Peyer's patch (tissue), 4 donors: ENCODE measurements at regions not wholly inside any gene's neighbourhood (a gene's known extent, or its start where the extent isn't known, plus 50 kb on each side); places are given as distances from the start of the nearest gene placed in this dataset.

Source experiments
- DNase-seq, 3 donors: peaks; one replicate each; pipeline ENCODE4 v3.0.0-alpha.2; 2017 to 2019
- H3K27ac ChIP-seq, 4 donors: fragments of 200-600 bp; sonication (generic); one replicate each; pipeline ENCODE4 v1.5.1; 2016 to 2019
- H3K27me3 ChIP-seq, 2 donors: fragments of 200-600 bp; sonication (generic); one replicate each; pipeline ENCODE4 v1.5.1; 2019
- H3K36me3 ChIP-seq, 3 donors: fragments of 200-600 bp; sonication (generic); one replicate each; pipeline ENCODE4 v1.5.1; 2016 to 2019
- H3K4me1 ChIP-seq, 4 donors: fragments of 200-600 bp; sonication (generic); one replicate each; pipeline ENCODE4 v1.5.1; 2016 to 2019
- H3K4me3 ChIP-seq, 4 donors: fragments of 200-600 bp; sonication (generic); 1 replicate in 3 of 4; 2 replicates in 1 of 4; pipeline ENCODE4 v1.5.1; 2016 to 2019; ENCODE audit warnings: mild to moderate bottlenecking in 1 of 4
- H3K9me3 ChIP-seq, 4 donors: fragments of 200-600 bp; sonication (generic); one replicate each; pipeline ENCODE4 v1.5.1; 2016 to 2019; ENCODE audit warnings: mild to moderate bottlenecking in 1 of 4
- POLR2A ChIP-seq, 2 donors: fragments of 450-650 bp; IDR thresholded peaks; one replicate each; pipeline ENCODE4 v1.5.1; 2017; ENCODE audit warnings: antibody characterized with exemption in 2 of 2, mild to moderate bottlenecking in 2 of 2, moderate library complexity in 2 of 2
- TF ChIP-seq, protein P1 (sequence below), 6 experiments: fragments of 450-650 bp in 4 of 6; fragments of 200-600 bp in 2 of 6; sonication (generic) in 1 of 6; IDR thresholded peaks; one replicate each; pipeline ENCODE4 v1.5.1; 2017 to 2019; ENCODE audit warnings: antibody characterized with exemption in 6 of 6, mild to moderate bottlenecking in 3 of 6, moderate library complexity in 1 of 6

DNA sequence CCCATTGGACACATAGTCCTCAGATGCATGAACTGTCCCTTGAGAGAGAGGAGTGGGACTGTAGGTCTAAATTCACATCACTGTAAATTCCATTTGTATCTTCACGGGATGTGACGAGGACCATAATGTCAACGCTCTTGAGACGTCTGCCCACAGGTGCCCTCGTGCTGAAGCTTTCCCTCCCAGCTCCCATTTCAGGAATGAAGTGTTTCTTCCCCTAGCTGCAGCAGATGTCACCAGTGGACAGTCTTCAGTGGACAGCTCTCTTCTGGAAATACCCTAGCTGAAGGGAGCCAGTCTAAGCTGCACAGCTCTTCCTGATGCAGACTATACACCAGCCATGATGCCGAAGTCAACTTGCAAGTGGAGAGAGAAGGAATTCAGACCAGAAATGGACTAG lies 217.4 kb upstream of the ECI2 start:
- Histone ChIP-seq H3K27ac (peak overlapping the region in 1 of 4 donors; percentile 78), H3K36me3 (no peaks in the 10 kb centered on the region), H3K9me3 (no peaks in the 10 kb centered on the region), H3K4me1 (peaks cover 0 to 4% (median 0%) of the 10 kb centered on the region in 4 donors), H3K4me3 (no peak overlapping the region), H3K27me3 (no peaks in the 10 kb centered on the region)
- no peak for DNase-seq
- no peak for TF ChIP-seq POLR2A (IDR thresholded peaks at IDR 0.05)
- TF ChIP-seq, protein P1, sequence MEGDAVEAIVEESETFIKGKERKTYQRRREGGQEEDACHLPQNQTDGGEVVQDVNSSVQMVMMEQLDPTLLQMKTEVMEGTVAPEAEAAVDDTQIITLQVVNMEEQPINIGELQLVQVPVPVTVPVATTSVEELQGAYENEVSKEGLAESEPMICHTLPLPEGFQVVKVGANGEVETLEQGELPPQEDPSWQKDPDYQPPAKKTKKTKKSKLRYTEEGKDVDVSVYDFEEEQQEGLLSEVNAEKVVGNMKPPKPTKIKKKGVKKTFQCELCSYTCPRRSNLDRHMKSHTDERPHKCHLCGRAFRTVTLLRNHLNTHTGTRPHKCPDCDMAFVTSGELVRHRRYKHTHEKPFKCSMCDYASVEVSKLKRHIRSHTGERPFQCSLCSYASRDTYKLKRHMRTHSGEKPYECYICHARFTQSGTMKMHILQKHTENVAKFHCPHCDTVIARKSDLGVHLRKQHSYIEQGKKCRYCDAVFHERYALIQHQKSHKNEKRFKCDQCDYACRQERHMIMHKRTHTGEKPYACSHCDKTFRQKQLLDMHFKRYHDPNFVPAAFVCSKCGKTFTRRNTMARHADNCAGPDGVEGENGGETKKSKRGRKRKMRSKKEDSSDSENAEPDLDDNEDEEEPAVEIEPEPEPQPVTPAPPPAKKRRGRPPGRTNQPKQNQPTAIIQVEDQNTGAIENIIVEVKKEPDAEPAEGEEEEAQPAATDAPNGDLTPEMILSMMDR (IDR thresholded peaks at IDR 0.05) = no peak

DNA sequence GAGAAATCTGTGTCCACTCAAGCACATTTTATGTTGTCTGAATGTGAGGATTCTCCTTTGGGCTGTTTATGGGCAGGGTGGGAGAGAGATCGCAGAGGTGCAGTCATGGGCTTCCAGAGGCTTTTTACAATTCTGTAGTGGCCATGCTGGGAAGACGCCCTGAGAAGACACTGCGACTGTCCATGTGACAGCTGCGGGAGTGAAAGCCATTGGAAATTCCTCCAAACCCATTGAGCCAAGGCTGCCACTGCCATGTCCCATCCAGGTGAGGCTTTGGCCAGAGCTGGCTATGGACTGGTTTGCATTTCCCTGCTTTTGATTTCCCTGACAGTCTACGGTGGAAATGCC lies 216.9 kb upstream of the ECI2 start:
- Histone ChIP-seq H3K27ac (peak overlapping the region in 3 of 4 donors; percentile 55 to 78 (median 68)), H3K4me1 (peaks cover 0 to 4% (median 0%) of the 10 kb centered on the region in 4 donors), H3K36me3 (no peaks in the 10 kb centered on the region), H3K27me3 (no peaks in the 10 kb centered on the region), H3K4me3 (no peak overlapping the region), H3K9me3 (no peaks in the 10 kb centered on the region)
- TF ChIP-seq POLR2A (IDR thresholded peaks at IDR 0.05) = no peak
- DNase-seq = no peak

DNA sequence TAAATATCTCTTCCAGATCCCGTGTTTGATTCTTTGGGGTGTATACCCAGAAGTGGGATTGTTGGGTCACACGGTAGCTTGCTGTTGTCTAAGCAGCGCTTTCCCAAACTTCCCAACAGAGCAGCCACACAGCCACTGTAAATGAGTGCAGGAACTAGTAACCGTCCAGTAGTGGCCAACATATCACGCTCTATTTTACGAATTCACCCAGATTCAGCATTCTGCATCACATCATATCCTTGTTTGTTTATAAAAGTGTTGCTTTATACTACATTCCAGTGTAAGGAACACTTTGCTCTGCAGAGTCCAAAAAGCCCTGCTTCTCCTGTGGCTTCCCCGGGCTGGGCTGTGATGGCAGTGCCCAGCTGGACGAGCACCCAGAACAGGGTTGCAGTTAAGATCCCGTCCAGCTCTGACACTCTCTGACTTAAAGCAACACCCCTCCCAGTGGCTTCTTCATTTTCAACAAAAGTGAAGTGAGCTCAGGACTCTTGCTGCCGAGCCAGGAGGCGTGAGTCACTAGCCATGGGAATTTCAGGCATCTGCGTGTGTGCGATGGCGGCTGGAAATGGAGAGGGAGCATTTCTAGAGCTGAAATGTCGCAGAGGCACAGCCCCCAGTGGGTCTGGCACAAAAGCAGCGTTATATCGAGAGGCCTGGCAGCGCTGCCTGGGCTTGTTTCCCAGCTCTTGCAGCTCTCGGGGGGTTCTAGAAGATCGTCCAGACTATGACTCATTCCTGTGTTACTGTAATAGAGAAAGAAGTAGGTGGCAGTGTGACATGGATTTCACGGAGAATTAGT lies 216.3 kb upstream of the ECI2 start:
- TF ChIP-seq POLR2A (IDR thresholded peaks at IDR 0.05) = no peak
- Histone ChIP-seq H3K4me3 (no peak overlapping the region), H3K27ac (peak overlapping the region; percentile 26 to 78 (median 62)), H3K27me3 (no peaks in the 10 kb centered on the region), H3K36me3 (no peaks in the 10 kb centered on the region), H3K4me1 (peaks cover 0 to 4% (median 0%) of the 10 kb centered on the region in 4 donors), H3K9me3 (no peaks in the 10 kb centered on the region)
- DNase-seq = peak in 1 of 3 donors; percentile 50

DNA sequence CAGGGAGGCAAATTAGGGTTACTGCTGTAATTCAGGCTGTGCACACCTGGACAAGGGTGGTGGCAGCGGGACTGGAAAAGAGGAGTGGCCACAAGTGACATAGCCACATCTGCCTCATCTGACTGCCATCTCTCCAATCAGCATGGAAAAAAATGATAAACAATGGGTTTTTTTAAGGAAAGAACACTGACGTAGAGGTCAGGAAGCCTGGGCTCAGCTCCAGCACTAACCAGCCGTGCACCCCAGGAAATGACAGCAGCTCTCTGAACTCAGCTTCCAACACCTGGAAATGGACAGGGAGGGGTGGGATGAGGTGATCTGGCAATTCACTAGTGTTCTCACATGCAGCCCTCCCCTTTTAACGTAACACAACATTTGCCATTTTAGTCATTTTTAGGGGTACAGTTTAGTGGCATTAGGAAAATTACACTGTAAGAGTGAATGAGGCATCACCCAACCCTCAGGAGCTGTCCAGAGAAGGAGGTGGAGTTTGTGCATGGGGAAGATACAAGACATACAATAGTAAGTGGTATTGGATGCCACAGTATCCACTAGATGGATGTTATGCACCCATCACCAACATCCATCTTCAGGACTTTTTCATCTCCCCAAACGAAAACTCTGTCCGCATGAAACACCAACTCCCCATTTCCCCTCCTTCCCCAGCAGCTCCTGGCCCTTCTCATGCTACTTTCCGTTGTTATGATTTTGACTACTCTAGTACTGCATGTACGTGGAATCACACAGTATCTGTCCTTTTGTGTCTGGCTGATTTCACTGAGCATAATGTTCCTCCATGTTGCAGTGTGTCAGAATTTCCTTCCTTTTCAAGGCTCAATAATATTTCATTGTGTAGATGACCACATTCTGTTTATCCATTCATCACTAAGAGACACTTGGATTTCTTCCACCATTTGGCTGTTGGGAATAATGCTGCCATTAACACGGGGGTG lies 215.5 kb upstream of the ECI2 start:
- Histone ChIP-seq H3K27ac (peak overlapping the region in 2 of 4 donors; percentile 68 to 78), H3K9me3 (no peaks in the 10 kb centered on the region), H3K4me1 (peaks cover 0 to 4% (median 0%) of the 10 kb centered on the region in 4 donors), H3K4me3 (no peak overlapping the region), H3K27me3 (no peaks in the 10 kb centered on the region), H3K36me3 (no peaks in the 10 kb centered on the region)
- TF ChIP-seq, protein P1 (IDR thresholded peaks at IDR 0.05) = no peak
- TF ChIP-seq POLR2A (IDR thresholded peaks at IDR 0.05) = no peak
- no peak for DNase-seq

DNA sequence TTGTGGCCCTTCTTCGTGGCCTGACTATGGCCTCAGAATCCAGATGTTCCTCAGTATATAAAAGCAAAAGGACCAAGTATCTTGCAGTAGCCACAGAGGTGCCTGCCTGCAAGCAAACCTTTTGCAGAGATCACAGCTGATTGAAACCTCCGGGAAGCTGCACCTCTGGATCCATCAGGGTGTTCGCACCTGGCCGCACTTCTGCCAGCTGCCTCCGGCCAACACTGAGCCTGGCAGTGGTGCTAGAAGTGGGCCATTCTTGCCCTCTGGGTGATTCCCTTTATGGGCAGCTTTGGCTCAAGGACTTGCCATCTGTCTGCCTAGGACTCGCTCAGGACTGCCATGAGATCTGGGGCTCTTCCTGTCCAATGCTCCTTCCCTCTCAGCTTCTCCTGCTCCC lies 214.6 kb upstream of the ECI2 start:
- DNase-seq = no peak
- no peak overlapping the region for H3K27ac ChIP-seq

DNA sequence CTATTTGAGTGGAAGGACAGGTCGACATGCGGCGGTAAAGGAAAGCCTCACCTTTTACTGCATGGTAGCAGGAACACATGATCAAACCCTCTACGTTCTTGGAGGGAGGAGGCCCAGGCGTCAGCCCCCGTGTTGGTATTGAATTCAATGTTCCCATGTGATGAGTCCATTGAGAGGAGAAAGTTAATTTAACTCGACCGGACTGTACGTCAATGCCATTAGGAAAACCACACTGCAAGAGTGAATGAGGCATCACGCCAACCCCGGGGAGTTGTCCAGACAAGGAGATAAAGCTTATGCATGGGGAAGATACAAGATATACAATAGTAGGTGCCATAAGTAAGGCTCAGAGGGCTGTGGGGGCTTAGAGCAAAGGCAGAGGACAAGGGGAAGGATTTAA lies 213.9 kb upstream of the ECI2 start:
- no peaks in the 10 kb centered on the region for H3K27me3 ChIP-seq
- DNase-seq = no peak
- no peak overlapping the region for H3K4me3 ChIP-seq
- no peaks in the 10 kb centered on the region for H3K36me3 ChIP-seq
- H3K4me1 ChIP-seq = peaks cover 0 to 4% (median 0%) of the 10 kb centered on the region in 4 donors
- no peaks in the 10 kb centered on the region for H3K9me3 ChIP-seq
- peak overlapping the region in 1 of 4 donors; percentile 46 for H3K27ac ChIP-seq
- no peak for TF ChIP-seq POLR2A (IDR thresholded peaks at IDR 0.05)
- TF ChIP-seq, protein P1 (IDR thresholded peaks at IDR 0.05) = no peak

More for the DNA sequence above, 214.6 kb upstream of the ECI2 start:
- no peak for TF ChIP-seq POLR2A (IDR thresholded peaks at IDR 0.05)
- TF ChIP-seq, protein P1 (IDR thresholded peaks at IDR 0.05) = no peak
- Histone ChIP-seq H3K4me1 (peaks cover 0 to 4% (median 0%) of the 10 kb centered on the region in 4 donors), H3K36me3 (no peaks in the 10 kb centered on the region), H3K9me3 (no peaks in the 10 kb centered on the region), H3K27me3 (no peaks in the 10 kb centered on the region), H3K4me3 (no peak overlapping the region)
